HG02852 (cell line): ENCODE measurements at regions not wholly inside any gene's neighbourhood (a gene's known extent, or its start where the extent isn't known, plus 50 kb on each side); places are given as distances from the start of the nearest gene placed in this dataset.

Experiments used
- ATAC-seq: cut with Tn5 transposase; IDR thresholded peaks from one replicate; pipeline ENCODE4 v1.9.1; 2021; ENCODE audit warnings: mild to moderate bottlenecking, moderate library complexity; ENCODE audit not compliant: unreplicated experiment

DNA sequence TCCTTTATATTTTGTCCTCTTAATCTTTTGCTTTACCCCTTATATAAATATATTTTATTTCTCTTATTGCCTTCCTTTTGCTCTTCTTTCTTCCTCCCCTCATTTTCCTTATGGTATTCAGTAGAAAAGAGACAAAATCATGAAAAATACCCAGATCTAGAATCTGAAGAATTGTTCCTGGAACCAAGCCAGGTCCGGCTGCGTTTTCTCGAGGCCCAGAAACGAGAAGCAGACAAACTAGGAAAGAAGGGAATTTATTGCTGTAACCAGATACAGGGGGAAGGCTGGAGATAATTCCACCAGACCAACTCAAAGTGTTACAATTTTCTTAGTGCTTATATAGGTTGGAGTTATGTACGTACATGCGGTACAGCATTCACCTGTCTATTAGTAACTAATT lies 328.7 kb downstream of the GABRG1 start:
- no peak for ATAC-seq

DNA sequence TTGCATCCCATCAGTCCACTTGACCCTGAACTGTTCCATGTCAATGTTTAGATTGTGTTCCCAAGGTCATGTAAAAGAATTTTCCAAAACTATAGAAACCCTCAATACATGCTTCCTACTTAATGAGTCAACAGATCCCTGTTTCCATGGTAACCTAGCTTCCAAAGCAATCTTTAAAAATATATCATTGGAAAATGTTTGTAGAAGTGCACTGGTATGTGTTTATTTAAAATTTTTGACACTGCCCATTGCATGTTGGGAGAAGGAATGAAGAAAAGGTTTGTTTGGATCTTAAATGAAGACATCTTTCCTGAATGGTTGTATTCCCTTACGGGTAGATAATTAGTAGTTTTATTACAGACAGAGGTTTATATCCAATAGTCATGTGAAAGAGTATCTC lies 345.3 kb downstream of the GABRG1 start:
- no peak for ATAC-seq

DNA sequence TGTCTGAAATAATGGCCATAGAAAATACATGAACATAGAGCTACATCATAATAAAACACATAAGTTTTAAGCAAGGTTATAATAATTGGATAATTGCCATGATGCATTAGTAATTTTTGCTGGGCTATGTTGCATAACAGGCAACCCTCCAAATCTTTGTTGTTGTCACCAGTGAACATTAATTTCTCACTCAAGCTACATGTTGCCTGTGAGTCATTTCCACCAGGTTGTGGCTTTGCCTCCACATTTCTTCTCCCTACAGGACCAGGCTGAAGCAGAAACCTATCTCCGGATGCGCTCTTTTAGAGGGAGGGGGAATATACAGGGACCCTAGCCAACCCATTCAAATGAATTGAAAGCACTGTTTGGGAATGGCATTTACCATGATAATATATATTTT lies 347.7 kb downstream of the GABRG1 start:
- no peak for ATAC-seq

DNA sequence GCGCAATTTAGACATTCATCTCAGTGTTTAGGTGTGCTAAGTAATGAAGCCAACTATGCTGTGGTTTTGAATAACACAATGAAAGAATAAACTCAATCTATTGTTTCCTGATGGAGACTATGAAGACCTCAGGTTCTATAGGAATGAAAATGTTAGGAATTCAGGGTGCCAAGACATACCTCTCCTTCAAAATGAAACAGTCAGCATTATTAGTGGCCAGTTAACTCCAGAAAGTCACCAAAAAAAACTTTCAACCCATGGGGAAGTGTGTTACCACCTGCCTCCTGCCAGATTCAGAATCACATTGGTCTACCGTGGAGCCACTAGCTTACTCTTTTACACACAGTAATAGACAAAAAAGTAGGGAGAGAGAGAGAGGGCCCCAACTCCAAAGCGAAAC lies 352.9 kb downstream of the GABRG1 start:
- no peak for ATAC-seq

DNA sequence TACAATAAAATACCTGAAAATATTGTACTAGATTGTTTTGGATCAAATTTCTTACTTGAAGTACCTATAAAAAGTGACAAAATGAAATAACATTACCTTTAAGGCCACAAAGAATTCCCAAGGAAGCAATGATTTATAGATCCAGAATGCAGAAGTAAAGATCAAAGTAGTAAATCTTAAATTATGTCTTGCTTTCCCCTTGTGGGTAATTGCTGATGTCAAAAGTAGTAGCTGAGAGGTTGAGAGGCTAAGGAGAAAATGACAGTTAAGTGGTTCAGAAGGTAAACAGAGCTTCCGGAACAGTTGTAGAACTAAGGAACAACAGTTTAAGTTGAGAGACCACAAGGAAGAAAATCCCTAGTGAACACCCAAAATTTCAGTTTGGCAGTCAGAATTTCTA lies 358.3 kb downstream of the GABRG1 start:
- ATAC-seq, result no peak

DNA sequence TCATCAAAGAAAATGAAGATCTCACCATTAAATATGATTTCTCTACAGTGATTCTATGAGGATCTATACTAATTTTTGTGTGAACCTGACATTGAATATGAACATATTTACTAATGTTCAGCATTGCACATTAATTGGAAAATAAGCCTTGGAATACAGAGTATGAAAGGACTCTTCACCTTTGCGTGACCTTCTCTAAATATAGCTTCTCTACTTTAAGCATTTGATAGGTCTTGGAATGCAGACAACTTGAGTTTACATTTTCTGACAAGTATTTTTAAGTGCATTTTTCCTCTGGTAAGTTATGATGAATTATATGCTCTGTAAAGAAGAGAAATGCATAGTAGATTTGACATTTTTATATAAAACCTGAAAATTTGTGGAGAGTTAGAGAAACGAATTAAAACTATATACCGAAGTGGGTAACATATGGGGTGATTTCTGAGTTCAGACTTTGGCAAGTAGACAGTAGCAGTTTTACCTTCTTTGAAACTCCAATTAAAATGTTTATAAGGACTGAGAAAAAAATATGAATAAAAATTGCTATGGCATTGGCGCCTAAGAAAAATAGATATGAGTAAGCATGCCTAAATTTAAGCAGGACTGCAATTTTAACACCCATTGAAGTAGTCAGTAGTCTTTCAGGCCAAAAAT lies 371.9 kb downstream of the GABRG1 start:
- no peak for ATAC-seq

DNA sequence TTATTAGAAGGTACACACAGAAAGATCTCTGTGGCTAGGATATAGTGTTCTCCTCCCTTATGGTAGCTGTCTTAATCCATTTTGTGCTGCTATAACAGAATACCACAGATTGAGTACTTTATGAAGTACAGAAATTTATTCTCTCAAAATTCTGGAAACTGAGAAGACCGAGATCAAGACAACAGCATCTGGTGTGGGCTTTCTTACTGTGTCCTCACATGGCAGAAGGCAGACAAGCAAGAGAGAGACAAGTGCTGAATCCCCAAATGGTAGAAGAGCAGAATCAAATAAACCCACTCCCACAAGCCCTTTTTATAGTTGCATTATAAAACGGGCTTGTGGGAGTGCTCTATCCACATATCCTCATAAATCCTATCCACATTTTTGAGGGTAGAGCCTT lies 373.1 kb downstream of the GABRG1 start:
- ATAC-seq, result no peak

DNA sequence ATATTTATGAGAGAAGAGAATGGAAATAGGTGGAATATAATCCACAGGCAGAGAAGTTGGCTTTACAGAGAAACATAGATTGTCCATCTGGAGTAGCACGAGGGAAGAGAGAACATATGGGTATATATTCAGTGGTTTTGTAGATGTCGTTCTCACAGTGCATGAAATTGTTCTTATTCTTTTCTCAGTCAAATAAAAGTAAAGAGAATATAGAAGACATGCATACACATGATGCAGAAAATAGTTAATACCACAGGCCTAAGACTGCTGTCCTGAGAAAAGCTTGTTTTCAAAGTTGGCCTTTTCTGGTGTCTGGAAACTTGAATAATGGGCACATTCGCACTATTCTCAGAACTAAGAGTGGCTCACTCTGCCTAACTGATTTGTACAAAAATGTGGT lies 378.1 kb downstream of the GABRG1 start:
- ATAC-seq, result no peak

DNA sequence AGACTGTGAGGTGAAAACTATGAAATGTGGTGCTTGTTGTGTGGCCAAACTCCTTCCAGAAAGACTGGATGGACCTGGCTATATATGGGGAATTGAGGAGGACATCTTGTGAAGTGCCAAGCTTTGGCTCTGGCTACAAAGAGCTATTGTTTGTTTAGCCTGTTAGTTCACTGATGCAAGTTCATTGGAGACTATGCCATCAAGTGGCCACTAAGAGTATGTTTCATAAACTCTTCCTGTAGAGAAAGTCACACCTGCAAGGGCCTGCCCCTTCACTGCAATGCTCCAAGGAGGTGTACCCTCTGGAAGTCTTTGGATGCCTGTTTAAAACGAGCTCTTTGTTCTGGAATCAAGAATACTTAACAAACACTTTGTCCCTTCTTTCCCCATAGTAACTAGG lies 382.0 kb downstream of the GABRG1 start:
- ATAC-seq, result no peak

DNA sequence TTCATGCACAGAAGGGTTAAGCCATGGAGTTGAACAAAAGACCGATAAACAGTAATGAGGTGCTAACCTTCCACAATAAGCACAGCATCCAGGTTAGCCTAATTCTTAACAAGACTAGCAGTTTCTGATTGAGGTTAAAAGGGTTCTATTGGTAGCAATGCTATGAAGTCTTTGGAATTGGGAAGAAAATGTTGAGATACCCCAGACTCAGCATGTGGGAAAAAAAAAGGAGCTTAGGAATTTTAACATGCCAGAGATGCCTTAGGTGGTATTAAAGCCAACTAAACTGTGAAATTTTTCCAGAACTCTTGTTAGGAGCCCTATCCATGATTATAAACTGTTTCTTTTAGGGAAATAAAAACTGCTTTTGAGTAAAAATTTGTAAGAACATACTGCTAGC lies 391.7 kb downstream of the GABRG1 start:
- ATAC-seq, result no peak

DNA sequence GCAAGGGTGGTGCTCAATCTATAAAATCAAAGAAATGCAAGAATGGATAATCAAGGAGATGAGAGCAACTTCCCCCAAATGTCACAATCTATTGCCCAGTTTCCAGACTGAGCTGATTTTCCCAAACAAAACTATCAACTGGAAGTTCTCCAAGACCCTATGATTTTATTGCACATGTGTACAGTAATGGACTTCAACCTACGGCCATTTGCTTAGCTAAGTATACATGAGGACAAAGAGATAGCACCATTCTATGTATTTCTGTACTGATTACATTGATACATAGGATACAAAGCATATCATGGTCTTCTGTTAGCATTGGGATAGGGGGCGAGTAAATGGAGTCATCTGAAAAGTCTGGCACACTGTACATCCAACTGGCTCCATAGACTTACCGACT lies 407.8 kb downstream of the GABRG1 start:
- no peak for ATAC-seq

DNA sequence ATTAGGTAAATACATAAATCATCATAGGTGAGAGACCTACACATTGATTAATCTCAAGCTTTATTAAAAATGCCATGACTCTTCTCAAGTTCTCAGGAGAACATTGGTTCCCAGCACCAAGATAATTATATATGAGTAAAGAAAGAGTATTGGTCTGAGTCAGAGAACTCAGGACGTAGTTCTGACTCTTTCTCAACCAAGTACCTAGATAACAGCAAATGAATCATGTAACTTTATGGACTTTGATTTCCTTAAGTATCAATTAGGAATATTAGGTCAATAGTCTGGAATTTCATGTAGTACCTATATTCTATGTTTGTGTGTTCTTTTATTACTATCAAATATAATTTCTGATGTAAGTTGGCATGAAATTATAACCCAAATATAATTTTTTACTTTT lies 409.9 kb downstream of the GABRG1 start:
- ATAC-seq, result no peak

DNA sequence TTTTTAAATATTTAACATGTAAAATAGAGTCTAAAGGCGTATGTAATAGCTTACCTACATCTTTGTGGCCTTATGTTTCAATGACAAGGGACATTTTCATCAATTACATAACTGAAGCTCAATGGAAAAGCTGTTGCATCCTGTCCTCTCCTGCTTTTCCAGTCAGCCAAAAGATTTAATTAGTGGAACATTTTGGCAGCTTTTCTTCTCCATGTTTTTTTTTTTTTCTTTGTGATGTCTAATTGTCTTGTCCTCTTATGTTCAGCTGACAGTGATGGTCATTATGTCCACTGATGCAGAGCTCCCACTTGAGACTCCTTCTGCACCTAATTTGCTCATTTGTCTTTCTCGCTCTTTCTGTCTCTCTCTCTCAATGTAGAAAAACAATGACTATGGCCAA lies 422.2 kb downstream of the GABRG1 start:
- no peak for ATAC-seq

DNA sequence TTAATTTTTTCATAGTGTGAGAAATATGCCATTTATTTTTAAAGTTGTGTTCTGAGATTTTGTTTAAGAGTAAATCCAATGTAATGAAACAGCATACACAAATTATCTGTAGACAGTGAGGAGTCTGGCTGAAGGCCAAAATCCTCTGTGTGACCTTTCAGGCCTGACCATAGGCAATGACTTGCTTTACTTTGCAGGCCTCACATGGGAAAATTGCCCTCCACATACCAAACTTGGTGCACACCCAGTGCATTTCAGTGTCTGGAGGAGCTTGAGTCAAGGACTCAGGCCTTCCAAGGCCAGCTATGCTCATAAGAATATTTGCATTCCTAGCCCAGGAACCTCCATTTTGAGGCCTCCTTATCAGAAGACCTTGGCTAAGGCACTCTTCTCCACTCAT lies 430.1 kb downstream of the GABRG1 start:
- ATAC-seq, result no peak

DNA sequence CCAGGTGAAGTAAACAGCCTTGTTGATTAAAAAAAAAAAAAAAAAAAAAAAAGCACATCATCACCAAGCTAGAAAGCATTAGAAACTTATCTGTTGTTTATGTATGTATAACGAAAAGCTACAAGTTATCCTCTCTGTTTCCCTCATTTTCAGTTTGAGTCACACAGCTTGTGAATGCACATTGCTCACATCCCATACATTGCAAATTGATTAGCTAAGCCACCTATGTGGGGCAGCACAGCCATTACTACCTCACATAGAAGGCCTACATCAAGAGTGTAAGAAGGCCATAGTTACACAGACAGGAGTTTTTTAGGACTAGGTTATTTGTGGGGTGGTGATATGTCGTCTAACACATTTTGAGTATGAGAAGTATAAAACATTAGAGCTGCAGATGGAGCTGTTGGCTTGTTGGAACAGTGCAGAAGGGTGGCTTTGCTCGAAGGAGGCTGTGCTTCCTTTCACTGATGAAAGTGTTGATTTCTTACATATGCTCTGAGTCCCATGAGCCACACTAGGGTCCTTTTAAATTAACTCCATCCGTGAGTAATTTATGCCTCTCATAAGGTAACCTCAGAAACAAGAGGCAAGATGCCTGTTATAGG lies 431.6 kb downstream of the GABRG1 start:
- ATAC-seq, result no peak

DNA sequence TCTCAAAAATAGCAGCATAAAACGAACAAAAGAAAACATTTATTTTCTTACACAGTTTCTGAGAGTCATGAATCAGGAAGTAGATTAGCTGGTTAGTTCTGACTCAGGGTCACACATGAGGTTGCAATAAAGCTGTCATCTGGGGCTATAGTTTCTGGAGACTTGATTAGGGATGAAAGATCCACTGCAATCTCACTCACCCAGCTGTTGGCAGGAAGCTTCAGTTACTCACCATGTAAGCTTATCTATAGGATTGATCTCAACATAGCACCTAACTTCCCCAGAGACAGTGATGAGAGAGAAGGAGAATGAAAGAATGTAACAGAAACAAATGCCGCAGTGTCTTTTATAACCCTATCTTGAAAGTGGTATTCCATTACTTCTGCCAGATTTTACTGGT lies 435.5 kb downstream of the GABRG1 start:
- ATAC-seq, result no peak

DNA sequence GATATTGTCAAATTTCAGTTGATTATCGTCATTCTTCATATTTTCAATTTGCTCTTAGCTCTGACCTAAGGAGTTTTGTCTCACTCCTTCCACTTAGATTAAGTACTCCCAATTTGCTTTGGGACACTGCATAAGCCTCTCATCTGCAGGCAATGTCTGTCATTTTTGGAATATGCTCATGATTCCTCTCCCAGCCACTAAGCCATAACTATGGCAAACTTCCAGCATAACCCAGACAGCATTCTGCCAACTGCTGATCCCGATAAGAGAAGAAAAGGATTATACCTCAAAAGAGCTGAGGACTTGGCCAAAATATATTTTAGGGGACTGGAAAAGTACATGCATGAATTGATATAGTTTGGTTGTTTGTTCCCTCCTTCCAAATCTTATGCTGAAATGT lies 444.4 kb downstream of the GABRG1 start:
- ATAC-seq, result no peak

DNA sequence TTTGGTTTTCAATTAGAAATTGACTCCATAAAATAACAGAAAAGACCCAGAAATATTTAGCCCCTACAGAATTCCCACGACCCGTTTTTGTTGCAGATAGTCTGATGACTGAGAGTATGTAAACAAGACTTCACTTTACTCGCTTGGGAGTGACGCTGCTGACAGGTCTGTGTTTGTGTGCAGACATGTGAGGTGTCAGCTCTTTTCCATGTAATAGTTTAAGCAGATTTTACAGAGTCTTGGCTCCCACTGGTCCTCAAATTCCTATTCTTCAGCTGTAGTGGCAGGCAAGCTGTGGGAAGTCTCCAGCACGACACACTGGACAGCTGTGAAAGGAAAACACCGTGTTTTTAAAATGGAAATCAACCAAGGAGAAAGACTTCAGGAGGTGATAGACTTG lies 455.7 kb downstream of the GABRG1 start:
- no peak for ATAC-seq

DNA sequence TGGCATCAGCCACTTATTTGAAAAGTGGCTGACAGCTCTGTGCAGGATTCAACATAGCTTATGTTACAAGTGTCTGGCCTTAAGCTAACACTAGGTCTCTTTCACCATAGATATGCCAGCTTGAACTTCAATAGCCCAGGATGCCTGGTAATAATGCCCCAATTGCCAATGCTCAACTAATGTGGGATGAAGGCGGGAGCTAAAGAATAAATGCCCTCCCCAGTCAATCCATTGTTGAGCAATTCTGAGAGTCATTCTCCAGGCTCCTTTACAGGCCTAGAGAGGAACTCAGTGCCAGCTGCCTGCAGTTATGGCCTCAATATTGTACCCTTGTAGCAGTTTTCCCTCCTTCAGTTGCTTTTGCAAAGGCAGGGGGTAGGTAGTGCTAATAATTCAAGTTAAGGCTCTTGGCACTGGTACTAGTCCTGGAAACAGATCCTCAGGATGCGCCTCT lies 460.2 kb downstream of the GABRG1 start:
- ATAC-seq, result no peak

DNA sequence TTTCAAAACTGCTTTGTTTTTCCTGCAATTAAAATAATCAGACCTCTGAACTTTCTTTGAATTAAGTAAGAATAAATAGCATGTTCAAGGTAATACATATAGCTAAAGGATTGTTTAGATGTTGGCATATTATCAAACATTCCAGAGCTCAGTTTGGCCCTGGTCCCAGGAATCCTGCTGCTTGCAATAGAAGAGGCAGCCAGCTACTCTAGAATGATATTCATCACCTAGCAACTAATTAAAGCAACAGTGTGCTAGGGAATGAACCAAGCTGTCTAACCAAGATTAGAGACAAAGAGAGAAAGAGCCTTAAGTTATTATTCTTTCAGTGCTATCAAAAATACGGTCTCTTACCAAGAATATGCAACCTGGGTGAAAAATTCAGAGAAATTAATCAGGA lies 460.9 kb downstream of the GABRG1 start:
- no peak for ATAC-seq

DNA sequence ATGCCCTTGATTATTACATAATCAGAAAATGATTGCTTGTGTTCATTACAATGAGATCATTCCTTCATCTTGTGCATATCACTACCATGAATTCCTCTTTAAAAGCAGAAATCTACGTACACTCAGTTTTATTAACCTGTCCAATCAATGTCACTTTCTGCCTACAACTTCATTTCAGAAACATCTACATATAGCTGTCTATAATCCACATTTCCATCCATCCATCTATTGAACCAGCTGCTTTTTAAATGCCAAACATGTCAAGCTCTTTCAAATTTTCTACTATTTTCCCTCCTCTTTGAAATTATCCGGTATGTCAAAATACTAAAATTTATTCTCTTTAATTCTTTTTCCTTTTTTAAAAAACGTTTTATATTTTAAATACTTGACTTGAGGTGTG lies 462.0 kb downstream of the GABRG1 start:
- no peak for ATAC-seq

DNA sequence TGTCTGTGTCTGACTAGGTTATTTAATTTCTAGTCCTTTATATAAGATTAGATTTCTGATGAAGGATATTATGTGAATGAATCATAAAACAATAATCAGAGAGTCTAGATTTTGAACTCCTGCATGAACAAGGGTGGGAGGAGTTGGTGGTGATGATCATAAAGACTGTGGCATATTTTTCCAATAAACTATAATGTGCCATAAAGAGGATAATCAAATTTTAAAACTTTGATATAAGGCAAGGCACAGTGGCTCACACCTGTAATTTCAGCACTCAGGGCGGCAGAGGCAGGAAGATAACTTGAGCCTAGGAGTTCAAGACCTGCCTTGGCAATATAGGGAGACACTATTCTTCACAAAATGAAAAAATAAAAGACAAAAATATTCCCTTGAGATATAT lies 473.3 kb downstream of the GABRG1 start:
- ATAC-seq, result no peak

DNA sequence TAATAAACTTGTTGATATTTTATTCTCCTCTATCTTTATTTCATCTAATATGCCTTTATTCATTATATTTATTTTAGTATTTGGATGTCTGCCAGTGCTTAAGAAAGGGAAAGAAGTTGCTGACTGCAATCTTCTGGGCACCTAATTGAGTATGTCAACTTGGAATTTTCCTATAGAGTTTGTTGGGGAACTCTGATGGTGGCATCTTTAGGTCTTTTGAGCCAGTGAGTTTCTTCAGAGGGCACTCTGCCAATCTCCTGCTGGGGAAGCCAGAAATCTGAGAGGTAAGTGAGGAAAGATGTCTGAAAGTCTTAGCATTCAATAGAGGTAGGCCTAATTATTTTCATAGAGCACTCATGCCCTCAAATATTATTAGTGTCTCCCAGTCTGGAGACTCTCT lies 475.0 kb downstream of the GABRG1 start:
- no peak for ATAC-seq
